ENCODE measurements at regions not wholly inside any gene's neighbourhood (a gene's known extent, or its start where the extent isn't known, plus 50 kb on each side); places are given as distances from the start of the nearest gene placed in this dataset.

DNA sequence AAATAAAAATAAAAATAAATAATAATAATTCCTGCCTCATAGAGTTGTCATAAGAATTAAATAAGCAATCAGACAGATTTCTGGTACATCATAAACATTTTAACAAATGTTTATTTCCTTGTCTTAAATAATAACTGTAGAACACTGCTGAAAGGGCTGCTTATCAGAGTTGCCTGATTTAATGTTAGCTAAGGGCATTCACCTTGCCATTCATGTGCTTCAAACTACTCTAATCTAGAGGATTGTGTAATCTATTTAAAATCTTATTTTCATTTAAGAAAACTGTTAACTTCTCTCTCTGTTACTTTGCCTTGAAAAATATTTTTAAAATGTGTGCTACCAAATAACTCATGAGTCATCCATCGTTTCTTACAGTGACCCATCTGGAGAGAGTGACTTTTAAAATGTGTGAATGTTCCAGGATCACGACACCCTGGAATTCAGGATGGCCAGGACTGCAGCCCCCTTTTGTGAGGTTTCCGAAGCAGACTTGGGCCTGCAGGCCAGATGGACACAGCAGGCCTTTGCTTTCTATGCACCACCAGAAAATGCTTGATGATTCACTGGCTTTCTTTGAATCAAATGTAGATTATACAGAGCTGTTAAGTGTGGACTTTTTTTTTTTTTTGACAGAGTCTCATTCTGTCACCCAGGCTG, 109.1 kb upstream of the TNS3 start:
- peak; percentile 43 for DNase-seq

DNA sequence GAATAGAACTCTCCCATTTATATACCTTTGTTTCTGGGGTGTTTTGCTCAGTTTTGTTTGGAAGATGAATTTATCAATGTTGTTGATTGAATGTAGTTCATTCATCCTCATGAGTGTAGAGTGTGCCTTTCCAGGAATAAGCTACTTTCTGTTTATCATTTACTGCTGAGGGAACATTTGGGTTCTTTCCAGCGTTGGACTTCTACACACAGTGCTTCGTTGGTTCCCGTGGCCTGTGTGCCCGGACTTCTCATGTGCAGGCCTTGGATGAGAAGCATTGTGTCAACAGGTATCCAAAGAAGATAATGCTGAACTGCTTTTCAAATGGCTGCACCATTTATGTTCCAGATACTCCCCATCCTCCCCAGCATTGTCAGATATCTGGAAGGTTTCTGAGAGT, 107.6 kb upstream of the TNS3 start:
- no peak for DNase-seq

DNA sequence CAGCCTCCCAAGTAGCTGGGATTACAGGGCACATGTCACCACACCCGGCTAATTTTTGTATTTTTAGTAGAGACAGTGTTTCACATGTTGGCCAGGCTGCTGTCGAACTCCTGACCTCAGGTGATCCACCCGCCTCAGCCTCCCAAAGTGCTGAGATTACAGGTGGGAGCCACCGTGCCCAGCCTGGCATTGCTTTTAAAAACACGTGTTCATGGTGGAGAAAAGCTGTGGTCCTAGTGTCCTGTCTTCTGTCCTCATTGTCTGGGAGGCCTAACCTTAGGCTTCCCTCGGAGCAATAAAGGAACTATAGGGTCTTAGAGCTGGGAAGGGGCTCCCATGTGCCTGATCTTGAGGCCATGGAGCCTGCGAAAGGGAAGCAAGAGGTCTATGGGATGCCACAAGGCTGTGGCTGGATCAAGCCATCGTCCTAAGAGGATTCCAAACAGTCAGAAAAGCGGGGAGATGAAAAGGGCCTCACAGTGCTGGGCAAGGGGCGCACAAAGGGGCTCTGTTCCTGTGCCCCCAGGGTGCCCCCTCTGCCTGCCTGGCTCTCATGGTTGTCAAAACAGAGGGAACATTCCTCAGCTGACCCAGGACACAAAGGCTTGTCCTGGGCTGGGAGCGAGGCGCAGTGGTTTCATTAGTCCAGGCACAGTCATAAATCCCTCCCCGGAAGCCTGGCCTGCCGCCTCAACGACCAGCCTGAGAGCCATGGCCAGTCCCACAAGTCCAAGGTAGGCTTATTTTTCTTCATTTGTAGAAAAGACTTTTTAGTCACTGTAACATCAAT, 106.6 kb upstream of the TNS3 start:
- no peak for DNase-seq

DNA sequence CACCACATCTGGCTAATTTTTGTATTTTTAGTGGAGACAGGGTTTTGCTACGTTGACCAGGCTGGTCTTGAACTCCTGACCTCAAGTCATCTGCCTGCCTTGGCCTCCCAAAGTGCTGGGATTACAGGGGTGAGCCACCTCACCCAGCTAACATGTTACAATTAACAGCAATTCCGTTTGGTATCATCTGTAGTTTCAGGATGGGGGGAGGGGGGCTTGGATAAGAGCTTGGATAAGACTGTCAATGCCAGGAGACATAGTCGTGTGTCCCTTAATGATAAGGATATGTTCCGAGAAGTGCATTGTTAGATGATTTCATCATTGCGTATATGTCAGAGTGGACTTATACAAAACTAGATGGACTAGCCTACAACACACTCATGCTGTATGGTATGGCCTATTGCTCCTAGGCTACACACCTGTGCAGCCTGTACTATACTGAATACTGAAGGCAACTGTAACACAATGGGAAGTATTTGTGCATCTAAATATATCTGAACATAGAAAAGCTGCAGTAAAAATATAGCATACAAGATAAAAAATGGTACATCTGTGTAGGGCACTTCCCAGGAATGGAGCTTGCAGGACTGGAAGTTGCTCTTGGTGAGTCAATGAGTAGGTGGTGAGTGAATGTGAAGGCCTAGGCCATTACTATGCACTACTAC, 103.9 kb upstream of the TNS3 start:
- no peak for DNase-seq

DNA sequence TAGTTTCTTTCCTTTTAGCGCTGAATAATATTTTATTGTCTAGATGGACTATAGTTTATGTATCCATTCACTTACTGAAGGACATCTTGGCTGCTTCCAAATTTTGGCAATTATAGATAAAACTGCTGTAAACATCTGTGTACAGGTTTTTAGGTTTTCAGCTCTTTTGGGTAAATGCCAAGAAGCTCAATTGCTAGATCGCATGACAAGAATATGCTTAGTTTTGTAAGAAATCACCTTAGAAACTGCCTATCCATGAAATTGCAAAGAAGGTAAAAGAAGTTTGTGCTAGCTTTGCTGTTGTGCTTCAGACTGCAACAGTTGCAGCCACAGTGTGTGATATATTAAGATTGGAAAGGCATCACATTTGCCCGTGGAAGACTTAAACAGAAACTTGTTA, 103.2 kb upstream of the TNS3 start:
- no peak for DNase-seq

DNA sequence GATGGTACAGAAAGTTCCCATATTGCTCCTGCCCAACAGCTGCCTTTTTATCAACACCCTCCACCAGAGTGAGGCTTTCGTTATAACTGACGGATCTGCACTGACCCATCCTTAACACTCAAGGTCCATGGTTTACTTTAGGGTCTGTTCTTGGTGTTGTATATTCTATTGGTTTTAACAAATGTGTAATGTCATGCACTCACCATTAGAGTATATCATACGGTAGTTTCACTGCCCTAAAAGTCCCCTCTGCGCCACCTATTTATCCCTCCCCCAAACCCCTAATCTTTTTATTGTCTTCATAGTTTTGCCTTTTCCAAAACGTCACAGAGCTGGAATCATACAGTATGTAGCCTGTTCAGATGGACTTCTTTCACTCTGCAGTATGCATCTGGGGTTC, 102.8 kb upstream of the TNS3 start:
- no peak for DNase-seq

DNA sequence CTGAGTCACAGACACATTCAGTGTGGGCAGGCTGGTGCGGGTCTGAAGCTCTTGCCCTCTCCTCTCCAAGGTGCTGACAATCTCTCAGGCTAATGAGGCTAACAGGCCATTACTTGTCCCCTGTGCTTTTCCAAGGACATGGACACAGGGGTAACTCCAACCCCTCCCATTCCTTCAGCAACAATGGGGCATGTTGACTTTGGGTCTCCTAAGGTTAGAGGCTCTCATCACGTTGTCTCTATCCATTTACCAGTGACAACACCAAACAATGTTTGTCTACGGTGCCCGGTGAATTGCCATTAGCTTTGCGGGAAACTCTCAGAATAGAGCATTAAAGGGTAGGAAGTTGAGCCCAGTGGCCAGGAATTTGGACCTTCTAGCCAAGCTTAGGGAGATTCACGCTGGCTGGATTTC, 101.6 kb upstream of the TNS3 start:
- DNase-seq, result no peak

DNA sequence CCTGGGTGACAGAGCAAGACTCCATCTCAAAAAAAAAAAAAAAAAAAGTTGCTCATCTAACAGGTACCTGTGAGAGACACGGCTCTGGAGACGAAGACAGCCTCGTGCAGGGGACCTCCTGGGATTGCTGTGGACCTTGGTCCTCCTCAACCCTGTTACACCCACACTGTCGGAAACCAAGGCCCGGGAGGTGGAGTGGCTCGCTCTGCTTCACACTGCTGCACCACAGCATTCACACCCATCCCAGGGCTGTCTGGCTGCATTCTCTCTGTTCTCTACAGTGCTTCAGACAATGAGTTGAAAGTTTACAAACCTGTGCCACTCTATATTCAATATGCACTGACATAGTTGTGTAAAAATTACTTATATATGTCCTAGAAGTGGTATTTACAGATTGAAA, 101.0 kb upstream of the TNS3 start:
- DNase-seq, result no peak

DNA sequence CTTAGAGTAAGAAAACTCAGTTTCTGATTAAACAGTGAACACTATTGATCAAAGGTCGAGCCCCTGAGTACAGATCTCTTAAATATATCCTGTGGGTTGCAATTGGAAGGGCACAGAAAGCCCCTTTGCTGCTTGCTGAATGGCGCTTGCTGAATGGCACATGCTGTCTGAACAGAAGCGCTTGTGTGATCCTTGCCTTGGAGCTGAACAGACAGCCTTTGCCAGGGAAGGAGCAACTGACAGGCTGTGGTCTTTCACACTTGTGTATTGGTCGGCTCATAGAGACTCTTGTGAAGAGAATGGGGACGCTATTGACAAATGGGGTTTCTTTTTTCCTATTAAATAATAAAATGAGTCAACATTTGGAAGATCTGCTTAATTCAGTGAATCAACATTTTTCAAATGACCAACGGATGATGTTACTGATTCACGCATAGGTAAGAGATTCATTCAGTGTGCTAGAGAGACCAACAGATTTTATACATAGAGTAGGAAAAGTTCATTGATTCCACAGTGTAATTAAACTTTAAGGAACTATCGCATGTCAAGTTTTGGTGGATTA, 99.4 kb upstream of the TNS3 start:
- no peak for DNase-seq

DNA sequence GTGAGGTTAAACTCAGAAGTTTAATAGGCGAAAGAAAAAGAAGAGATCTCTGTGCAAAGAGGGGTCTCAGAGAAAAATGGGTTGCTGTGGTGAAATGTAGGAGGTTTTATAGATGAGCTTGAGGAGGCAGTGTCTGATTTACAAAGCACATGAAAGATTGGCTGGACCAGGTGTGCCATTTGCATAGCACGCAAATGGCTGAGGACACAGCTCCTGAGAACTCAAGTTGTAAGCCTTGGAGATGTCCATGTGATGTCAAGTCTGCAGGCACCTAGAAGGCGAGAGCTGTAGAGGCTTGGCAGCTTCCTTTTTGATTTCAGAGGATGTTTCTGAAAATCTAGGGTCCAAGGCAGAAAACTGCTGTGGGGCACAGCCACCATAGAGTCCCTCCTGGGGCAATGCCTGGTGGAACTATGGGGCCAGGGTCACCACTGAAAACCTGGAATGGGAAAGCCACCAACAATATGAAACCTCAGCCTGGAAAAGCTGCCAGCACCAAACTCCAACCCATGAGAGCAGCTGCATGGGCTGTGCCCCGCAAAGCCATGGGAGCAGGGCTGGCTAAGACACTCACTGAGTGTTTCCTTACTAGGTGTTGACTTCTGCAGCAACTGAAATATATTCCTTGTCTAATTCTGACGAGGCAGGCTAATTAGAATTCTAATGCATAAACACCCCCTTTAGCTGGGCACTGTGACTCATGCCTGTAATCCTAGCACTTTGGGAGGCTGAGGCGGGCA, 96.9 kb upstream of the TNS3 start:
- DNase-seq, result no peak

DNA sequence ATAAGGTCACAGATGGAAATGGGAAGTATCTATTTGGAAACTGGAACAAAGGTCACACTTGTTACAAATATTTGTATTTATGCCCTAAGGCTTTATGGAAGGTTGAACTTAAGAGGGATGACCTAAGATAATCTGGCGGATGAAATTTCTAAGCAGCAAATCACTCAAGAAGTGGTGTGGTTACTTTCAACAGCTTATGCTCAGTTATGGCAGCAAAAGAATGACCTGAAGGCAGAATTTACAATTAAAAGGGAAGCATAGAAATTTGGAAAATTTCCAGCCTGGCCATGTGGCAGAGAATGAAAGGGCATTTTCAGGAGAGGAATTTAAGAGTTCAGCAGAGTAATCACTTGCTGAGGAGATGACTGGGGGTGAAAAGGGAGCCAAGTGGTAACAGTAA, 95.8 kb upstream of the TNS3 start:
- no peak for DNase-seq

DNA sequence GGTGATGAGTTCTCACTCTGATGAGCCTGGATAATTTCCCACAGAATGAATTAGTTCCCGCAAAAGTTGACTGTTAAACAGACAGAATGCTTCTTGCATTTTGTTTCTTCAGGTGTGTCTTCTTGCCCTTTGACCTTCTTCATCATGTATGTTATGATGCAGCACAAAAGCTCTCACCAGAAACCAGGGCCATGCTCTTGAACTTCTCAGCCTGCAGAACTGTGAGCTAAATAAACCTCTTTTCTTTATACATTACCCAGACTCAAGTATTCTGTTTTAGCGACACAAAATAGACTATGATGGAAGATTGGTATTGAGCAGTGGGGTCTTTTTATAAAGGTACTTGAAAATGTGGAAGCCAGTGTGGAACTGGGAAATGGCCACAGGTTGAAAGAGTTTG, 95.2 kb upstream of the TNS3 start:
- DNase-seq, result no peak

DNA sequence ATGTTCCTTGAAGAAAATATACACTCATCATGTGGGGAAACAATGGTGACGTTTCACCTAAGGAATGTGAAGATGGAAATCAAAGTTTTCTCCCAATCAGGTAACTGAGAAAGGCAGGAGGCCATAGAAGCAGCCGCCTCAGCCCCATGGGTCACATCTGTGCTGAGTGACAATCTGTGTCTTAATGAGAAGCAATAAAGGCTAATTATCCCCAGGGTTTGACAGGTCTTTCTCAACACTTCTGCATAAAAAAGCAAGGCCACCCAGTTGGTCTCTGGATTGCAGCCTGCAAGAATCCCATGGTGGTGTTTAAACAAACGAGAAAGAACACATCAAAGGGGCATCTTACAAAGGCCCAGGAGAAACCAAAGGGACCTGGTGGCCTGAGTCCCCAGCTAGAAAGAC, 91.1 kb upstream of the TNS3 start:
- no peak for DNase-seq

DNA sequence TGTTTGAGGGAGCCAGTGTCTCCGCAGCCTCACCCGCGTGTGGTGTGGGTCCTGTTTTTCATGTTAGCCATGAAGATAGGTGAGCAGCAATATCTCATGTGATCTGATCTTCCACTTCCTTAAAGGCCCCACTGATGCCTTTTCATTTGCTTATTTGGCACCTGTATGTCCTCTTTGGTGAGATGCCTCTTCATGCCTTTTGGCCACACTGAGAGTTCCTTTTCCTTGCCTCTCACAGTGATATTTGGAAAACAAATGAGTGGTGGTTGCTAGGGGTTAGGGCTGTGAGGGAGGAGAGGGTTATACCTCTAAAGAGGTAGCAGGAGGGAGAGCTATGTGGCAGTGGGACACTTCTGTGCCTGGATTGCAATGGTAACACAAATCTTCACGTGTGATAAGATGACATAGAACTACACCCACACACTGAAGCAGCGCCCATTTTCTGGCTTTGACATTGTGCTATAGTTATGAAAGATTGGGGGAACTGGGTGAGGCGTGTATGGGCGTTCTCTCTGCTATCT, 90.4 kb upstream of the TNS3 start:
- no peak for DNase-seq

DNA sequence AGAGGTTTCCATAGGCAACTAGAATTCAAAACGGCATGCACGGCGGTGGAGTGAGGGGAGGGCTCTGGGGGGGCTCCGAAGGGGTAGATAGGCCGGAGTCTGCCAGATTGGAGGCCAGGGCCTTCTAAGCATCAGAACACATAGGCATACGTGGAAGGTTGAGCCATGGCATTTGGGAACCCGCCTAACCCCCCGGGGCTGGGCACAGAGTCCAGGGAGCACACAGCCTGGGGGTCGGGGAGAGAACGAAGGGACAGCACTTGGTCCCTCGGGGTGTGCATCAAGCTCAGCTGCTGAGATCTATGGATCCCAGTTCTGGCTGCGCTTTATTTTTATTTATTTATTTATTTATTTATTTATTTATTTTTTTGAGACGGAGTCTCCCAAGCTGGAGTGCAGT, 89.4 kb upstream of the TNS3 start:
- DNase-seq, result no peak

DNA sequence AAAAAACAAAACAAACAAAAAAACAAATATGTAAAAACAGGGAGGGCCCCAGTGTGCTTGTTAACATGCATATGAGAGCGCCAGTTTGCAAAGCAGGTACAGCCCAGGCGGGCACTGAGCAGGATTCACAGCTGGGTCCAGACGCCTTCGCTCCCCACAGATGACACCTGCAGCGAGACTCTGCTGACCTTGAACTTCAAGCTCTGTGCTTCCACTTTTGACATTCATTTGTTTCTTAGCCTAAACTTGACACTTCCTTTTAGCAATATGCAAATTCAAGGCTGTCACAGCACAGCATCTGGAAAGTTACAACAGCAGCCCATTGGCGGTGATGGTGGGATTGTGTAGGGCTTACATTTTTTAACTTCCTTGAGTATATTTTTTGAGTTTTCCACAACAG, 88.8 kb upstream of the TNS3 start:
- DNase-seq, result no peak

DNA sequence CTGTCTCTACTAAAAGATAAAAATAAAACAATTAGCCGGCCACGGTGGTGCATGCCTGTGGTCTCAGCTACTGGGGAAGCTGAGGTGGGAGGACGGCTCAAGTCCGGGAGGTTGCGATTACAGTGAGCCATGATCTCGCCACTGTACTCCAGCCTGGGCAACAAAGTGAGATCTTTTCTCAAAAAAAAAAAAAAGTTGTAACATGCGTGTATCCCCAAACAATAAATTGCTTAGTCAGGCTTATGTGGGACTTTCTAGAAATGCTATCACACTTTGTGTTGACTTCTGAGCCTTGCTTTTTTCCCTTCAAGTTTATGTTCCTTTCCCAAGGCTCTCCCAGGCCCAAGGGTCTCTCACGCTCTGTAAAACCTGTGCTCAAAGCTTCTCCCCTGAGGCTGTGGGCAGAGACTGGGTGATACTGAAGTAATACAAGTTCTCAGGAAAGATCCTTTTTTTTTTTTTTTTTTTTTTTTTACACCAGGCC, 88.0 kb upstream of the TNS3 start:
- no peak for DNase-seq

DNA sequence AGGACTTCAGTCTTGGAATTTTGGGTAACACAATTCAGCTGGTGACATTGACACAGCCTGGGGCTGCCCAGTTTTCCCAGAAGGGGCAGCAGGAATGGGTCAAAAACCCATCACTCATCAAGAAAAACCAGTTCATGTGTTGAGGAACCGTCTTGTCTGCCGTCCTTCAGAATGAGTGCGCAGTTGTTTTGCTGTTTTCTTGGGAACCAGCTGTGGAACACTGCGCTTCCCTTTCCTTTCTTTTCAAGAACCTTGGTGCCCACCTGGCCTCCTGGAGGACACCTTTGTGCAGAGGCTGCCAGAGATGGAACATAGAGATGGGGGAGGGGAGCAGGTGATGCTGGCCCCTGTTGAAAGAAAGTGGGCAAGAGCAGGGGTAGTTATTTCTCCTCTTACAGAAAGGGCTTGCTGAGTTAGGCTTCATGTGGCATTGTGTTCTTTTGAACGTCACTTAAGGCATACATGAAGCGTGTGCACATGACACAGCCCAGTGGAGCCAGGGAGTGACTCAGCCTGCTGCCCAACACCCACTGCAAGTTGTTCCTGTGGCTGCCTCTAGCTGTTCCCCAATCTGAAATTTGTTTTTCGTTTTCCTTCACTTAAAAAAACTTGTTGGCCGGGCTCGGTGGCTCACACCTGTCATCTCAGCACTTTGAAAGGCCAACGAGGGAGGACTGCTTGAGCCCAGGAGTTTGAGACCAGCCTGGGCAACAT, 87.4 kb upstream of the TNS3 start:
- peak; percentile 62 for DNase-seq

DNA sequence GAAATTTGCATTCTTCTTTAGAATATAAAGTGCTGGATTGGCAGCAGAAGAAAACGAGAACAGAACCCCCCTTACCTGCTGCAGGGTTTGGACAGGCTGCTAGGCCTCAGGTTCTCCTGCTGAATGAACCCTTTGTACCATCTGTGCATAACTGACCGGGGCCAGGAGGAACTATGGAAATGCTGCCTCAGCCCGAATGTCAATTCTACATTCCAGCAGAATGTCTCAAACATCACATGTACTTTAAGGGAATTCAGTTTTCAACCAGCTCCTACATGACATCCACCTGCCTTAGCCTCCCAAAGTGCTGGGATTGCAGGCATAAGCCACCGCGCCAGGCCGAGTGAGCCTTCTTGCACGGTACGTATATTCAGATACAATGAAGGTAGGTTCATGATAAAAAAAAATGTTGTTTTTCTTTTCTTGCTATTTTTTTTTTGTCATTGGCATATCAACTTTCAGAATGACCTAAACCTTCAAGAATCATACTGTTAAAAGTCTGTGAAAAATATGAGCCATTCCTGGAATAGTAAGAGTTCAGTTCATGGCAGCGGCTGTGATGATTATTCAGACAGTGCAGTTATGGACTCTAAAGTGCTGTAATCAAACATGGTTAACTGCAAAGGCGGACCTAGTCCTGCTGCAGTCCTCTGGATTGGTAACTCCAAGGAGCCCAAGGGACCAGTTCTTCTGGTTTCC, 84.4 kb upstream of the TNS3 start:
- no peak for DNase-seq

DNA sequence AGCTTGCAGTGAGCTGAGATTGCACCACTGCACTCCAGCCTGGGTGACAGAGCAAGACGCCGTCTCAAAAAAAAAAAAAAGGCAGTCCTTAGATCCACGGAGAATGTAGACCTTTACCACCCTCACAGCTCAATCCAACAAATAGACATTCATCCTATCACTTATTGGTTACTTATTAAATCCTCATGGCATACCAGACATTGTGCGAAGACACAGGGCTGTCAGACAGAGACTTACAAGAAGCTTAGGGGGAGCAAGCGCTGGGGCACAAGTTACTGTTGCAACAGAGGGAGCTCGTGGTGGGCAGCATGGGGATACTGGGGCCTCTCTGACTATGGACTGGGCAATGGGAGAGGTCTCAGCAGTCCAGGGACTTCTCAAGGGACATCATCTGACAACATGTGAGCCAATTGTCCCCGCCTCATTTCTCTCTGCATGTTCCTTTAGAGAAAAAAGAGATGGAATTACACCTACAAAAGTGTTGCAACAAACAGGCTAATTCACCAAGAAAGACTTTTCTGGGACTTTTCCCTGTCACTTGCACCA, 82.8 kb upstream of the TNS3 start:
- DNase-seq, result no peak

DNA sequence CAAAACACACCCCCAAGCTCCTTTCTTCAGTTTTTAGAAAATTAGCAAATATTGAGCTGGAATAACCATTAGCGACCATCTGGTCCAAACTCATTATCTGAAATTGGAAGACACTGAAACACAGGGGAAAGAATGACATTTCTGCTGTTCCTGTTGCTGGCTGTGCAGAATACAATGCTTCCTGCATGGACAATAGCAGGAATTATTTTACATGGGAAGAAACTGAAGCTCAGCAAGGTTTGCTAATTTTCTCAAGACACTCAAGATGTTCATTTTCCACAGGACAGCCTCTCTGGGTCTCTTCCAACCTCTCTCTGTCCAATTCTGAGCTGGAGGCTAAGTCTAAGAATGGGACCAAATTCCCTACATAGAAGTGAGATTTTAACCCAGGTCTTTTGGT, 81.9 kb upstream of the TNS3 start:
- DNase-seq, result no peak

All from skin of body (tissue), 1 donor.